ENCODE measurements at regions not wholly inside any gene's neighbourhood (a gene's known extent, or its start where the extent isn't known, plus 50 kb on each side); places are given as distances from the start of the nearest gene placed in this dataset.

- Histone ChIP-seq H3K4me3 (no peak overlapping the region), H3K9me3 (no peaks in the 10 kb centered on the region), H3K27me3 (ENCODE audit: low read depth) (no peaks in the 10 kb centered on the region), H3K4me1 (no peaks in the 10 kb centered on the region), H3K36me3 (no peaks in the 10 kb centered on the region), H3K27ac (no peak overlapping the region)
- intact Hi-C loops (cut with DNase I): no loop called here
- TF ChIP-seq CTCF (IDR thresholded peaks at IDR 0.05): no peak
- DNase-seq: no peak
- no peak for ATAC-seq
These were observed 419.9 kb downstream of the NR2F2 start for GRCh38 chr15:96750361-96750760.

GRCh38 chr15:96756146-96756545 lies 425.6 kb downstream of the NR2F2 start:
- Histone ChIP-seq H3K4me1 (no peaks in the 10 kb centered on the region), H3K9me3 (no peaks in the 10 kb centered on the region), H3K27me3 (ENCODE audit: low read depth) (no peaks in the 10 kb centered on the region), H3K36me3 (no peaks in the 10 kb centered on the region), H3K4me3 (no peak overlapping the region), H3K27ac (no peak overlapping the region)
- intact Hi-C loops (cut with DNase I): no loop called here
- ATAC-seq (no peak), DNase-seq (no peak)
- no peak for TF ChIP-seq CTCF (IDR thresholded peaks at IDR 0.05)

- Histone ChIP-seq H3K9me3 (no peaks in the 10 kb centered on the region), H3K27ac (no peak overlapping the region), H3K4me3 (no peak overlapping the region), H3K4me1 (no peaks in the 10 kb centered on the region), H3K27me3 (ENCODE audit: low read depth) (no peaks in the 10 kb centered on the region), H3K36me3 (no peaks in the 10 kb centered on the region)
- DNase-seq (no peak), ATAC-seq (no peak)
- intact Hi-C loops (cut with DNase I): no loop called here
- TF ChIP-seq CTCF (IDR thresholded peaks at IDR 0.05): no peak
These were observed 426.2 kb downstream of the NR2F2 start for GRCh38 chr15:96756656-96757055.

- Histone ChIP-seq H3K4me3 (no peak overlapping the region), H3K4me1 (no peaks in the 10 kb centered on the region), H3K27ac (no peak overlapping the region), H3K36me3 (no peaks in the 10 kb centered on the region), H3K9me3 (no peaks in the 10 kb centered on the region), H3K27me3 (ENCODE audit: low read depth) (no peaks in the 10 kb centered on the region)
- no peak for TF ChIP-seq CTCF (IDR thresholded peaks at IDR 0.05)
- intact Hi-C loops (cut with DNase I): no loop called here
- ATAC-seq (no peak), DNase-seq (no peak)
These were observed 432.1 kb downstream of the NR2F2 start for GRCh38 chr15:96762566-96762965.

- Histone ChIP-seq H3K4me3 (no peak overlapping the region), H3K4me1 (no peaks in the 10 kb centered on the region), H3K27ac (no peak overlapping the region), H3K36me3 (no peaks in the 10 kb centered on the region), H3K9me3 (no peaks in the 10 kb centered on the region), H3K27me3 (ENCODE audit: low read depth) (peaks cover 3% of the 10 kb centered on the region)
- TF ChIP-seq CTCF (IDR thresholded peaks at IDR 0.05): no peak
- intact Hi-C loops (cut with DNase I): no loop called here
- DNase-seq: no peak
- no peak for ATAC-seq
These were observed 434.0 kb downstream of the NR2F2 start for GRCh38 chr15:96764501-96764900.

GRCh38 chr15:96764946-96765345 lies 434.4 kb downstream of the NR2F2 start:
- no peaks in the 10 kb centered on the region for H3K36me3 ChIP-seq
- H3K27me3 ChIP-seq (ENCODE audit: low read depth): peaks cover 3% of the 10 kb centered on the region
- no peak overlapping the region for H3K4me3 ChIP-seq
- no peak overlapping the region for H3K27ac ChIP-seq
- no peaks in the 10 kb centered on the region for H3K4me1 ChIP-seq
- DNase-seq (no peak), ATAC-seq (no peak)
- no peak for TF ChIP-seq CTCF (IDR thresholded peaks at IDR 0.05)
- intact Hi-C loops (cut with DNase I): no loop called here
- H3K9me3 ChIP-seq: no peaks in the 10 kb centered on the region
